ENCODE measurements at regions not wholly inside any gene's neighbourhood (a gene's known extent, or its start where the extent isn't known, plus 50 kb on each side); places are given as distances from the start of the nearest gene placed in this dataset.

DNA sequence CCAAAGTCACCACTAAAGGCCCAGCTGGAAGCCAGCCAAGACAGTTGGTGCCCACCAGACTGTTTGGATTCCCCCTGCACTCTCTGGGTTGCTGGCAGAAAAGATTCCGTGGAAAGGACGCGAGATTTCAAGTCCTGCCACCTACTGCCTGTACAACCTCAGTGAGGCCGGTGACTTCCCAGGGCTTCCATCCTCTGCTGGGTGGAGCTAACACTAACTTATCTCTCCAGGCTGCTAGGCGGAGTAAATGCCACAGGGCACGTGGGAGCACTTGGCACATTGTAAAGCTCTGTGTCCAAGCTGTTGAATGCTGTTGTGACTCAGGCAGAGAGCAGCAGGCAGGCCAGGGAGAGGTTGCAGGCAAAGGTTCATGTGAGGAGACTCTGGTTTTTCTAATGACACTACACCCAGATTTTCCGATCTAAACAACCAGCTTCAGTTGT, 50.9 kb upstream of the CDON start:
- TF ChIP-seq MAX (IDR thresholded peaks at IDR 0.05; ENCODE audit: insufficient read depth, insufficient read length): peak; percentile 48
- no peak for TF ChIP-seq POLR2A (IDR thresholded peaks at IDR 0.05; ENCODE audit: low read depth, low read length)
- TF ChIP-seq, protein P1, sequence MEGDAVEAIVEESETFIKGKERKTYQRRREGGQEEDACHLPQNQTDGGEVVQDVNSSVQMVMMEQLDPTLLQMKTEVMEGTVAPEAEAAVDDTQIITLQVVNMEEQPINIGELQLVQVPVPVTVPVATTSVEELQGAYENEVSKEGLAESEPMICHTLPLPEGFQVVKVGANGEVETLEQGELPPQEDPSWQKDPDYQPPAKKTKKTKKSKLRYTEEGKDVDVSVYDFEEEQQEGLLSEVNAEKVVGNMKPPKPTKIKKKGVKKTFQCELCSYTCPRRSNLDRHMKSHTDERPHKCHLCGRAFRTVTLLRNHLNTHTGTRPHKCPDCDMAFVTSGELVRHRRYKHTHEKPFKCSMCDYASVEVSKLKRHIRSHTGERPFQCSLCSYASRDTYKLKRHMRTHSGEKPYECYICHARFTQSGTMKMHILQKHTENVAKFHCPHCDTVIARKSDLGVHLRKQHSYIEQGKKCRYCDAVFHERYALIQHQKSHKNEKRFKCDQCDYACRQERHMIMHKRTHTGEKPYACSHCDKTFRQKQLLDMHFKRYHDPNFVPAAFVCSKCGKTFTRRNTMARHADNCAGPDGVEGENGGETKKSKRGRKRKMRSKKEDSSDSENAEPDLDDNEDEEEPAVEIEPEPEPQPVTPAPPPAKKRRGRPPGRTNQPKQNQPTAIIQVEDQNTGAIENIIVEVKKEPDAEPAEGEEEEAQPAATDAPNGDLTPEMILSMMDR (IDR thresholded peaks at IDR 0.05; ENCODE audit: extremely low read depth in 1 of 2, insufficient read depth in 1 of 2, low read depth in 1 of 2, low read length in 2 of 2): no peak
- no peak for TF ChIP-seq MYC (IDR thresholded peaks at IDR 0.05; ENCODE audit: low read depth, low read length)
